ENCODE measurements at regions not wholly inside any gene's neighbourhood (a gene's known extent, or its start where the extent isn't known, plus 50 kb on each side); places are given as distances from the start of the nearest gene placed in this dataset.

DNA sequence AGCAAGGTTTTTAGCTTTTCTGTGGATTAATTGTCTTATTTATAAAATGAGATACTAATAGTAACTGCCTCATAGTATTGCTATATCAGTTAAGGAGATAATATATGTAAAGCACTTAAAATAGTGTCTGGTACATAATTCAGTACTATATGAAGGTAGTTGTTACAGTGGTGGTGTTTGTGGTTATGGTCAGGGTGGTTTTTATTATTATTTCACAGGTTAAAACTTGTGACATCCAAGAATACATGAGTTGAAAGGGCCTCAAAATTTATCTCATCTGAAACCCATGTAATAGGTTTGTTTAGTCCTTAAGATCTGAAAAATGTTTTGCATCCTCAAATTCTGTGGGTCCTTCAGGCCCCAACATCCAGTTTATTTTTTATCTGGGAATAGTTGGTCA lies 369.5 kb upstream of the LRATD1 start:
- TF ChIP-seq, protein P1, sequence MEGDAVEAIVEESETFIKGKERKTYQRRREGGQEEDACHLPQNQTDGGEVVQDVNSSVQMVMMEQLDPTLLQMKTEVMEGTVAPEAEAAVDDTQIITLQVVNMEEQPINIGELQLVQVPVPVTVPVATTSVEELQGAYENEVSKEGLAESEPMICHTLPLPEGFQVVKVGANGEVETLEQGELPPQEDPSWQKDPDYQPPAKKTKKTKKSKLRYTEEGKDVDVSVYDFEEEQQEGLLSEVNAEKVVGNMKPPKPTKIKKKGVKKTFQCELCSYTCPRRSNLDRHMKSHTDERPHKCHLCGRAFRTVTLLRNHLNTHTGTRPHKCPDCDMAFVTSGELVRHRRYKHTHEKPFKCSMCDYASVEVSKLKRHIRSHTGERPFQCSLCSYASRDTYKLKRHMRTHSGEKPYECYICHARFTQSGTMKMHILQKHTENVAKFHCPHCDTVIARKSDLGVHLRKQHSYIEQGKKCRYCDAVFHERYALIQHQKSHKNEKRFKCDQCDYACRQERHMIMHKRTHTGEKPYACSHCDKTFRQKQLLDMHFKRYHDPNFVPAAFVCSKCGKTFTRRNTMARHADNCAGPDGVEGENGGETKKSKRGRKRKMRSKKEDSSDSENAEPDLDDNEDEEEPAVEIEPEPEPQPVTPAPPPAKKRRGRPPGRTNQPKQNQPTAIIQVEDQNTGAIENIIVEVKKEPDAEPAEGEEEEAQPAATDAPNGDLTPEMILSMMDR (IDR thresholded peaks at IDR 0.05) = no peak

DNA sequence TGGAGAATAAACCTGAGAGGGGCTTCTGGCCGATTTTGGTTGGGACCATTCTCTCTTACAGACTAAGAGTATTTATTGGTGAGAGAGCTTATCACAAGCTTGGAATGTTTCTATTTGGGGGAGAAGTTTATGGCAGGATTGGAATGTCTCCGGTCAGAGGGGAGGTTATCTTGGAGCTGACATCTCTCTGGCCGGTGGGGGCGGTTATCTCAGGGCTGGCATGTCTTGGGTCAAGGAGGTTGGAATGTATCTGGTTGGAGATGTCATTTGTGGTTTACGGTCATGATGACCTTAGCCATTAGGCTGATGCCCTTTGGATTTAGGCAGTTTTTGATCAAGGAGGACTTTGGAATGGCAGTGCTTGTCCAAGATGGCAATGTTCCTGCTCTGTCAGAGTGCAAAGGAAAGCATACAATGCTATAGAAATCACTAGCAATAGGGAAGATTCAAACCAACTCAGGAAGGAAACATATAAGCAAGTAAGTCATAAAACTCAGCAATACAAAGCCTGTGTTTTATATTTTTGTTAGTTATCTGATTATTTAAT lies 362.4 kb upstream of the LRATD1 start:
- DNase-seq (no peak), ATAC-seq (no peak)
- no peak overlapping the region for H3K4me3 Mint-ChIP-seq
- H3K4me1 Mint-ChIP-seq (ENCODE audit: low read depth) = no peaks in the 10 kb centered on the region
- ChIA-PET POLR2A (no interaction called here), CTCF (no interaction called here)
- intact Hi-C loops (cut with micrococcal nuclease) = no loop called here
- H3K36me3 Mint-ChIP-seq (ENCODE audit: low read depth) = no peaks in the 10 kb centered on the region
- H3K27ac Mint-ChIP-seq = no peak overlapping the region
- H3K9me3 Mint-ChIP-seq = peaks cover 4% of the 10 kb centered on the region
- no peaks in the 10 kb centered on the region for H3K27me3 Mint-ChIP-seq
- TF ChIP-seq, protein P1 (IDR thresholded peaks at IDR 0.05) = no peak

More for the DNA sequence above, 369.5 kb upstream of the LRATD1 start:
- ChIA-PET POLR2A (no interaction called here), CTCF (no interaction called here)
- Mint-ChIP-seq H3K4me3 (no peak overlapping the region), H3K27ac (no peak overlapping the region), H3K27me3 (no peaks in the 10 kb centered on the region), H3K36me3 (ENCODE audit: low read depth) (no peaks in the 10 kb centered on the region), H3K9me3 (peaks cover 3% of the 10 kb centered on the region), H3K4me1 (ENCODE audit: low read depth) (no peaks in the 10 kb centered on the region)
- ATAC-seq = no peak
- DNase-seq = no peak
- intact Hi-C loops (cut with micrococcal nuclease) = no loop called here

DNA sequence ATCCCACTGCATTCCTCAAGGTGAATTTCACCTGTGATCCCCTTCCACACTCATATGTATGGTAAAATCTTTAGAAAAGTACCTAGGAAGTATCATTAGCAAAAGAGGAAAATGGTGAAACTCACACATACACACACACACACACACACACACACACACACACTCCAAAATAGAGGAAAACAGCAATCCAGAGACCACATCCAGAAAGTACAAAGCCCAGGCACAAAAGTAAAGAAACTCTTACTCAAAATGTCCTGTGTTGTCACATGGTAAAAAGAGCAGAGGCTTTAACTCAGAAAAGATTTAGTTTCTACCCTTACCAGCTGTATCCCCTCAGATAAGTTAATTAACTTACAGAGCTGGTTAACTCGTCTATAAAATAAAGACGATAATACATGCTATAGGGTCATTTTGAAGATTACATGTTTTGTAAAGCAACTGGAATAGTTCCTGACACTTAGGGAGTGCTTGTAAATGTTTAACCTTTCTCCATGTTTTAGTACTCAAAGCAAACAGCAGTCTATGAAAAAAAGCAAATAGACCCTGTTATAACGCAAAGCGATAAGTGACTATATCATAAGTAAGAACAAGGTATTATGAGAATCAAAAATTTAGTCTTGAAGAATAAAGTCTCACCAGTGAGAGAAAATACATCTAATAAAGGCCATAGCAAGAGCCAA lies 360.0 kb upstream of the LRATD1 start:
- CTCF ChIA-PET = no interaction called here
- POLR2A ChIA-PET = no interaction called here
- Mint-ChIP-seq H3K9me3 (peaks cover 5% of the 10 kb centered on the region), H3K4me3 (no peak overlapping the region), H3K27ac (no peak overlapping the region), H3K27me3 (no peaks in the 10 kb centered on the region), H3K4me1 (ENCODE audit: low read depth) (no peaks in the 10 kb centered on the region), H3K36me3 (ENCODE audit: low read depth) (no peaks in the 10 kb centered on the region)
- ATAC-seq = no peak
- intact Hi-C loops (cut with micrococcal nuclease) = no loop called here
- TF ChIP-seq, protein P1 (IDR thresholded peaks at IDR 0.05) = no peak
- DNase-seq = no peak

DNA sequence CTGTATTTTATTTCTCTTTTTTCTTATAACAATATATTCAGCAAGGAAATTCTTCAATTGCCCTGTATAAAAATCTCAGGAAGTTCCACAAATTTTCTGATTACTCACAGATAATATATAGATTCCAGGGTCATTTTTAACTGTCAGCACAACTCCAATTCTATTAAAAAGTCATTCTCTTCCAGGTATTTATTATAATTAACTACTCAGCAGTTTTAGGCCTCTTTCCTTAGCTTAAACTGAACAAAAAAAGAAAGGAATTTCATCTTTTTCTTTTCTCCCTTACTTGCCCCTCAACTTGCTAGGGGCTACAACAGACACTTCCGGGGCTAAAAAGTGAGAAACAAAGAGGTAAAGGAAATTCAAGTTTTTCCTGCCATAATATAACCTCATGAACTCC lies 358.9 kb upstream of the LRATD1 start:
- Mint-ChIP-seq H3K36me3 (ENCODE audit: low read depth) (no peaks in the 10 kb centered on the region), H3K27me3 (no peaks in the 10 kb centered on the region), H3K4me3 (no peak overlapping the region), H3K4me1 (ENCODE audit: low read depth) (no peaks in the 10 kb centered on the region), H3K27ac (no peak overlapping the region), H3K9me3 (peaks cover 8% of the 10 kb centered on the region)
- ChIA-PET CTCF (no interaction called here), POLR2A (no interaction called here)
- no peak for DNase-seq
- no peak for ATAC-seq
- TF ChIP-seq, protein P1 (IDR thresholded peaks at IDR 0.05) = no peak
- intact Hi-C loops (cut with micrococcal nuclease) = no loop called here

DNA sequence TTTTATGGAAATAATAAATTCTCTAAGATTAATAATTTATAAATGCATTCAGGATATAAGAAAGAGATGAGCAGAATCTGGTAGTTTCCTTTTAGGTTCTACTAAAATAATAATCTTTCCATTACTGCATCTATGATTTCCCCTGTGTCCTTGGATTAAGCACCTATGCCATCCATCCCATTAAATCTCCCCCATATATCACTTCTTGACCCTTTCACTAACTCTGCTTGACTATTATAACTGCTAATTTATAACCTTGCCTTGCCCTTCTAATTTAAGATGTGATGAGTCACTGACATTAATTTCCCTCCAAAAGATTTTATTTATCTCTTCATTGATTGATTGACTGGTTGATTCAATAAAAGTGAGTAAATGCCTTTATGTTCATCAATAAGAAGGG lies 348.3 kb upstream of the LRATD1 start:
- DNase-seq = no peak

More for the DNA sequence above, 348.3 kb upstream of the LRATD1 start:
- H3K27me3 Mint-ChIP-seq = no peaks in the 10 kb centered on the region
- CTCF ChIA-PET = no interaction called here
- H3K27ac Mint-ChIP-seq = no peak overlapping the region
- no peak for ATAC-seq
- intact Hi-C loops (cut with micrococcal nuclease) = no loop called here
- POLR2A ChIA-PET = no interaction called here
- no peak overlapping the region for H3K4me3 Mint-ChIP-seq
- no peaks in the 10 kb centered on the region for H3K4me1 Mint-ChIP-seq (ENCODE audit: low read depth)
- TF ChIP-seq, protein P1 (IDR thresholded peaks at IDR 0.05) = no peak
- no peaks in the 10 kb centered on the region for H3K36me3 Mint-ChIP-seq (ENCODE audit: low read depth)
- peaks cover 12% of the 10 kb centered on the region for H3K9me3 Mint-ChIP-seq

Measured in activated CD8-positive, alpha-beta T cell treated with anti-CD3 and anti-CD28 coated beads for 36 hours (primary cell).